ENCODE measurements at regions not wholly inside any gene's neighbourhood (a gene's known extent, or its start where the extent isn't known, plus 50 kb on each side); places are given as distances from the start of the nearest gene placed in this dataset.

- no peak for TF ChIP-seq CTCF (IDR thresholded peaks at IDR 0.05)
- no peak for TF ChIP-seq POLR2A (IDR thresholded peaks at IDR 0.05)
Measured at GRCh38 chr7:131210618-131211017, 117.1 kb upstream of the MKLN1 start.
